C4-2B (cell line): ENCODE measurements at regions not wholly inside any gene's neighbourhood (a gene's known extent, or its start where the extent isn't known, plus 50 kb on each side); places are given as distances from the start of the nearest gene placed in this dataset.
"Not testable (repeated sequence)": the region's sequence is repeated elsewhere in the genome, so short reads cannot be mapped to it uniquely, and the experiment has no call there.

ENCODE experiments used
- CTCF ChIP-seq: fragments of 450-650 bp; conservative IDR thresholded peaks from 2 replicates; pipeline ENCODE4 v1.5.1; 2017; ENCODE audit warnings: mild to moderate bottlenecking
- ZFX ChIP-seq: fragments of 450-650 bp; IDR thresholded peaks from 2 replicates; pipeline ENCODE4 v1.6.1; 2017

- TF ChIP-seq CTCF, ZFX: not testable (repeated sequence)
Measured at GRCh38 chr11:49798206-49798837, 153.9 kb upstream of the OR4C13 start.
